ACC112 (cell line): ENCODE measurements at regions not wholly inside any gene's neighbourhood (a gene's known extent, or its start where the extent isn't known, plus 50 kb on each side); places are given as distances from the start of the nearest gene placed in this dataset.
A peak's percentile ranks its signal among the peaks of the same experiment; 100 is the strongest.

Experiments
- H2AFZ ChIP-seq: fragments of 200-600 bp; sonication (generic); one replicate; pipeline ENCODE4 v1.6.0; 2017; ENCODE audit warnings: antibody characterized with exemption, low read length; ENCODE audit not compliant: unreplicated experiment
- H3K27ac ChIP-seq: fragments of 200-600 bp; sonication (generic); 2 replicates; pipeline ENCODE4 v1.5.1; 2014; ENCODE audit warnings: low read depth, mild to moderate bottlenecking, antibody characterized with exemption, low read length, moderate library complexity
- H3K27me3 ChIP-seq: fragments of 200-600 bp; sonication (generic); 2 replicates; pipeline ENCODE4 v1.6.1; 2014; ENCODE audit warnings: mild to moderate bottlenecking, antibody characterized with exemption, low read length, moderate library complexity, mixed read lengths; ENCODE audit not compliant: insufficient read depth
- H3K36me3 ChIP-seq: fragments of 200-600 bp; sonication (generic); 2 replicates; pipeline ENCODE4 v1.6.1; 2016; ENCODE audit warnings: mild to moderate bottlenecking, antibody characterized with exemption, low read length, moderate library complexity, mixed read lengths; ENCODE audit not compliant: insufficient read depth
- H3K4me1 ChIP-seq: fragments of 200-600 bp; sonication (generic); one replicate; pipeline ENCODE4 v1.6.1; 2016; ENCODE audit warnings: low read length, mixed read lengths; ENCODE audit not compliant: insufficient read depth, unreplicated experiment, control insufficient read depth
- H3K4me3 ChIP-seq: fragments of 200-600 bp; sonication (generic); 2 replicates; pipeline ENCODE4 v1.5.1; 2014; ENCODE audit warnings: mild to moderate bottlenecking, low read depth, low read length
- H3K79me2 ChIP-seq: fragments of 200-600 bp; sonication (generic); one replicate; pipeline ENCODE4 v1.6.0; 2016; ENCODE audit warnings: low read length; ENCODE audit not compliant: control insufficient read depth, unreplicated experiment, insufficient read depth

DNA sequence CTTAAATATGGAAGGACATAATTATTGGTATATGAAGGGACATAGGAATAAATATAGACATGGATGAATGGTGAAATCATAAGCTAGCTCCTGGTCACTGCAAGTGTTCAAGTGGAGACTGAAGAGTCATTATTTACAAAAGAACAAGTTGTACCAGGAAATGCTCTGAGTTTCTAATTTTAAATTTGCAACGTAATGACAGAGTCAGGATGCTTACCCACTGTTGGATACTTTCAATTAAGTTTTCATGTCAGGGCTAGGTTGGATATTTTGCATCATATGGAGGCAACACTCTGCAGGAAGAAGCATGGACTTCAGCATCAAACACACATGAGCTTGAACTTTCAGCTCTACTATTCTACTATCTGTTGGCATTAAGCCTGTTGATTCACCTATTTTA lies 499.6 kb upstream of the C1orf87 start:
- peaks cover 33% of the 10 kb centered on the region for H3K4me1 ChIP-seq
- peak overlapping the region; percentile 85 for H3K27ac ChIP-seq
- H3K79me2 ChIP-seq = no peaks in the 10 kb centered on the region
- no peaks in the 10 kb centered on the region for H3K36me3 ChIP-seq
- no peaks in the 10 kb centered on the region for H3K27me3 ChIP-seq
- H2AFZ ChIP-seq = peak overlapping the region; percentile 9
- H3K4me3 ChIP-seq = peak overlapping the region; percentile 37; the same call in 1 of the 2 replicates

DNA sequence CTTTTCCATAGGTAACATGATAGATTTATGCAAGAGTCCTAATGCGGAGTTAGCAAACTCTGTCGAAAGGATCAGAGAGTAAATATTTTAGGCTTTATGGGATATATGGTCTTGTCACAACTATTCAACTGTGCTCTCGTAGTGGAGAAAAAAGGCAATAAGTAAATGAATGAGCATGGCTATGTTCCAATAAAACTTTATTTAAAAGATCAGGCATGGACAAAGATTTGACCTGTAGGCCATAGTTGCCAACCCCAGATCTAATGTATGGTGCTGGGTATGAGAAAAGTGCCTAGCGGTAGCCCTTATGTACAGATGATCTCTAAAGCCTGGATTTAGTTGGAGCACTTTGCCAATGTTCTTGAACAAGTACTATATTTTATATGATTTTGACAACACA lies 498.8 kb upstream of the C1orf87 start:
- peak overlapping the region; percentile 9 for H2AFZ ChIP-seq
- no peaks in the 10 kb centered on the region for H3K79me2 ChIP-seq
- H3K4me1 ChIP-seq = peaks cover 33% of the 10 kb centered on the region
- H3K4me3 ChIP-seq = no peak overlapping the region
- H3K27ac ChIP-seq = peak overlapping the region; percentile 85
- H3K27me3 ChIP-seq = no peaks in the 10 kb centered on the region
- H3K36me3 ChIP-seq = no peaks in the 10 kb centered on the region

DNA sequence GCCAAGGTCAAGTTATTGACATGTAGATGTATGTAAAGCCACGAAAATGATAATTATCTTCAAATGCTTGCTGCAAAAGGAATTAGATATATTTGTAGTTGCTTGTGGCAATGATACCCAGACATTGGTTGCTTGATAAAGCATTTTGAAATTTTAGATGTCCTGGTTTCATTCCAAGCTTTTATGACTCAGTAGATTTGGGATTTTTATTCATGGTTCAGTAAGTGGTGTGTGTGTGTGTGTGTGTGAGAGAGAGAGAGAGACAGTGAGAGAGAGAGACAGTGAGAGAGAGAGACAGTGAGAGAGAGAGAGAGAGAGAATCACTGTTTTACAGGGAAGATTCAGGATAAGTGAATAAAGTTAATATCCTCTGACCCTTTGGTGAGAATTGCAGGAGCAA lies 498.2 kb upstream of the C1orf87 start:
- no peak overlapping the region for H2AFZ ChIP-seq
- no peaks in the 10 kb centered on the region for H3K27me3 ChIP-seq
- H3K27ac ChIP-seq = peak overlapping the region; percentile 85; the same call in 1 of the 2 replicates
- peaks cover 33% of the 10 kb centered on the region for H3K4me1 ChIP-seq
- H3K79me2 ChIP-seq = no peaks in the 10 kb centered on the region
- H3K36me3 ChIP-seq = no peaks in the 10 kb centered on the region
- H3K4me3 ChIP-seq = no peak overlapping the region

DNA sequence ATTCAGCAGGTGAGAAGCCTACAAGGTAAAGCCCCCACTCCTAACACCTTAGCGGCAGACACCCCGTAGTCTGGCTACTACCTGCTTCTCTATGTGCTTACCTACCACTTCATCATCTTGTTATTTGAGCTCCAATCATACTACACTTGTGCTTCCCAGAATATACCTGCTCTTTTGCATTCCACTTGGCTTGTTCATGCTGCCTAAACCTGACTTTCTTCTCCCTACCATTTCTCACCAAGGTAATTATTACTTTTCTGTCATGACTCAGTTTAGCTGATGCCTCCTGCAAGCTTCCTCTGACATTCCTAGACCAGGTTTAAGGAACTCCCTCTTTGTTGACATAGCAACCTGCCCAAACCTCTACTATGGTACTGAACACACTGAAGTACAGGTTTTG lies 495.6 kb upstream of the C1orf87 start:
- no peak overlapping the region for H2AFZ ChIP-seq
- H3K27me3 ChIP-seq = no peaks in the 10 kb centered on the region
- no peaks in the 10 kb centered on the region for H3K79me2 ChIP-seq
- H3K27ac ChIP-seq = no peak overlapping the region
- peaks cover 23% of the 10 kb centered on the region for H3K4me1 ChIP-seq
- H3K36me3 ChIP-seq = no peaks in the 10 kb centered on the region
- H3K4me3 ChIP-seq = no peak overlapping the region

DNA sequence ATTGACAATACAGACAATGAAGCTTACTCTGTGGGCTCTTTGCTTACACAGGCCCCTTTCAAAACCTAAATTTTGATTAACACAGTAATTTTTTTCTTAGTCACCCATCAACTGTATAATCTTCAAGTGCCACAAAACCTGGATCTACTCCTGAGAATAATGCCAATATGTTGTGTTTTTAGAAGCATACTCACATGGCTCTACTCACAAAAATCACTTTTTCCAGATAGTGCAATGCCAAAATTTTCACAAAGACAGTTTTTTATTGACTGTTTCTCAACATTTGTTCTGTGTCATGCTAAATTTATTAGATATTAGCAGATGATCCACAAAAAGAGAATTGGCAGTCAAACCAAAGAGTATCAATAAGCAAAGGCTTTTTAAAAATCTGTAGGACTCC lies 493.7 kb upstream of the C1orf87 start:
- H3K79me2 ChIP-seq = no peaks in the 10 kb centered on the region
- no peak overlapping the region for H2AFZ ChIP-seq
- H3K27ac ChIP-seq = no peak overlapping the region
- H3K27me3 ChIP-seq = peaks cover 8% of the 10 kb centered on the region; the same call in 1 of the 2 replicates
- H3K4me3 ChIP-seq = no peak overlapping the region
- H3K36me3 ChIP-seq = no peaks in the 10 kb centered on the region
- H3K4me1 ChIP-seq = peaks cover 4% of the 10 kb centered on the region

DNA sequence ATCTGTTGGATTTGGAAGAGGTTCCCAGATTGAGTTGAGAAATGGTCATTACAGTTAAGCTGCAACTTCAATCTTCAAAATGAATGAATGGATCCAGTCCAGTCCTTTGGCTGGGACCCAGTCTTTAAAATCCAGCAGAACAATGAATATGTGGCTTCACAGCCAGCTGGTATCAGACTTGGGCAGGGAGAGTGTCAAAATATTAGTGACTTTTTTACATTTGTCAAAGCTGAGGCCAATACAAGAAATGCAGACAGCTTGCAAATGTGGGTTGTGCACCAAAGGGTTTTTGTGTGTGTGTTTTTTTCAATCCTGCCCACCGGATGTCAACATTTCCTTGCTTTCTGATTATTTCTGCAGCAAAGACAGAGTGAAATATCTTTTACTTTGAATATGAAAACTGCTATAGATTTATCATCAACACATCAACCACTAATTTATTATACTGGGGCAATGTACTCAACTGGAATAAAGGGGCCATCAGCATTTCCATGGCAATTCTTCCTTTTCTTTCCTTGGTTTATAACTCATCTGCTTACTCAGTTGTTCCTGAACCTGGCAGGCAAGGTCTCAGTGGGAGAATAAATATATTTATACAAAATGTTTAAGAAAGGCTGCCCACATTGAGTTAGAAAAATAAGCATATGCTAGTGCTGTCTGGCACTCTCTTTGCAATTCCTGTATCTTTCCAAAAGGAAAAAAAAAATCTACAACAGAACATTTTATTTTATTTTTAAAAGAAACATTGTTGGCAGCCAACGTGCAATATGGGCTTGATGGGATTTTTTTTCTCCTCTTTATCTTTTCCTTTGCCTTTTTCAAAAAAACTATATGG lies 491.6 kb upstream of the C1orf87 start:
- Histone ChIP-seq H3K27me3 (peaks cover 8% of the 10 kb centered on the region; the same call in 1 of the 2 replicates), H2AFZ (no peak overlapping the region), H3K27ac (no peak overlapping the region), H3K4me1 (no peaks in the 10 kb centered on the region), H3K4me3 (no peak overlapping the region), H3K36me3 (no peaks in the 10 kb centered on the region), H3K79me2 (no peaks in the 10 kb centered on the region)

DNA sequence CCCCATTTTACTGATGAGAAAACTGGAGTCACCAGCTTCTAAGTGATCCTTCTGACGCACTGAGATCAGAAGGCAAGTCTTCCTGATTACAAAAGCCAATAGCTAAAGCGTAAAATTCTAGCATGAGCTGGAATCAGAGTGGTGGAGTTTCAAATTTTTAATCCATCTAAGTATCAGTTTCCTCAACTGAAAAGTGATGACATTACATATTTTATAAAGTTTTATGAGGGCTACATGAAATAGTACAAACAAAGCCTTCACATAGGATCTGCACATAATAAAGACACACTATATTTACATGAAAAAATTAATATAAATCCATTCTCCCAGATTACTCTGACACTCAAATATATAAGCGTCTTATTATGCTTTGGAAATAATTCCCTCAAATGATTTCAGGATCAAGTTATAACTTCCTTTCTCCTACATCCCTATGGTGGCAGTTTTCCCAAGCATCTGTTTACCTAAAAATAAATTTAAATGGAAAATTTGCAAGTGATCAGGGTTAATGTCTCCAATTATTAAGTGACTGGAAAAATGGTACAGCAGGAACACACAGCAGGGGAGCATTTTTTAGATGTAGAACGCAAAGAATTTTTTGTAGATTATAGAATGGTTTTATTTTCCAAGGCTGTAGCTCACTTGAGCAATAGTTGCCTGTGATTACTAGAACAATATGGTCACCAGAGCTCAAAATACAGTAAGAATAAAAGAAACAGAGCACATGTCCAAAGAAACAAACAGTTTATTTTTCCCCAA lies 490.4 kb upstream of the C1orf87 start:
- peaks cover 8% of the 10 kb centered on the region; the same call in 1 of the 2 replicates for H3K27me3 ChIP-seq
- H3K27ac ChIP-seq = no peak overlapping the region
- no peaks in the 10 kb centered on the region for H3K4me1 ChIP-seq
- H2AFZ ChIP-seq = no peak overlapping the region
- H3K79me2 ChIP-seq = no peaks in the 10 kb centered on the region
- H3K4me3 ChIP-seq = no peak overlapping the region
- no peaks in the 10 kb centered on the region for H3K36me3 ChIP-seq

DNA sequence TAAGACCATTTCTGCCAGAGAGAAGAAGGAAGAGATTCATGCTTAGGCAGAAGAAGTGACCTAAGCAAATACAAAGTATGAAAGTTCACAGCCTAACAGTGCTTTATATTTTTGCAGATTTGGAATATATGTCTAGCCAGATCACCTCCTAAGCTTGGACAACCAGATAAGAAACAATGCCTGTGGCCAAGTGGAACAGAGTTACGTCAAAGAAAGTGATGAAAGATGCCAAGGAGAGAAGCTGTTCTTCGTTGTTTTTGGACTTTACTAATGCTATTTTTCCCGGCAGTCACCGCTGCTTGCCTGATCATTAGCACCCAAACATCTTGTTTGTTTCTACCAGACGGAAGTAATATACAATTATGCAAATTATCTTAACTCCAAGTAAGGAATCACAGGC lies 489.2 kb upstream of the C1orf87 start:
- H3K27me3 ChIP-seq = peaks cover 8% of the 10 kb centered on the region; the same call in 1 of the 2 replicates
- H3K27ac ChIP-seq = no peak overlapping the region
- H3K79me2 ChIP-seq = no peaks in the 10 kb centered on the region
- H2AFZ ChIP-seq = no peak overlapping the region
- H3K4me3 ChIP-seq = no peak overlapping the region
- no peaks in the 10 kb centered on the region for H3K4me1 ChIP-seq
- H3K36me3 ChIP-seq = no peaks in the 10 kb centered on the region

DNA sequence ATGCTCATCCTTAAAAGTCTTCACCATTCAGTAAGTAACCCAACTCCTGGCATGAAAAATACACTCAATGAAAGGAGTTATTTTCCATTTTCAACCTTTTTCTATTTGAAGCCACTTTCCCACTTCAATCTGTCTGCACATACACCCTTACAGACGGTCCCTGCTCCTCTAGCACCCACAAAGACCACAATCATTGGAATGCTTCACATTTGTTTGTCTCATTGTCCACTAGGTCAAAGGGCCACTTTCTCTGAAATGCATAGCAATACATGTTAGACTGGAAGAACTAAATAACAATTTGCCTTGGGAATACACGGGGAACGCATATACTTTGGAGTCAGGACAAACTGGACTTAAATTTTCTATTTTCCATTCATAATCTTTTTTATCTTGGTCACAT lies 487.1 kb upstream of the C1orf87 start:
- Histone ChIP-seq H2AFZ (no peak overlapping the region), H3K36me3 (no peaks in the 10 kb centered on the region), H3K27me3 (peaks cover 12% of the 10 kb centered on the region; the same call in 1 of the 2 replicates), H3K27ac (no peak overlapping the region), H3K79me2 (no peaks in the 10 kb centered on the region), H3K4me3 (no peak overlapping the region), H3K4me1 (no peaks in the 10 kb centered on the region)

DNA sequence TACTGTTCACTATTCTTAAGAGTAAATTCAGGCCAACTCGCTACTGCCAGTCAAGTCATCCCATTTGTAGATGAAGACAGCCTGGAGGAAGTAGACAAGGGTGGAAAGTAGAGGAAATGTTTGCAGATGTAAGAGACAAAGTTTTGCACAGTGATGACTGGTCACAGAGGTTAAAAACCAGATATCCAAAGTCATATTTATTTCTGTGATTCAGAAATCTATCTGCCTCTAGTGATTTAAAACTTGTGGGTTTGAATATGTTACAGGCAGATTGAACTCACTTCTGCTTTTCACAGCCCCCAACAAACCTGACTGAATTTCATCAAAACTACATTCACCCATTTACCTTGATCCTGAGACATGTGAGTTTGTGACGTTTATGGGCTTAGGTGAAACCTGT lies 484.7 kb upstream of the C1orf87 start:
- H3K27me3 ChIP-seq = peaks cover 8% of the 10 kb centered on the region; the same call in 1 of the 2 replicates

More for the DNA sequence above, 484.7 kb upstream of the C1orf87 start:
- Histone ChIP-seq H3K36me3 (no peaks in the 10 kb centered on the region), H3K27ac (no peak overlapping the region), H2AFZ (no peak overlapping the region), H3K79me2 (no peaks in the 10 kb centered on the region), H3K4me3 (no peak overlapping the region), H3K4me1 (no peaks in the 10 kb centered on the region)
